HCT116 (cell line): ENCODE measurements at regions not wholly inside any gene's neighbourhood (a gene's known extent, or its start where the extent isn't known, plus 50 kb on each side); places are given as distances from the start of the nearest gene placed in this dataset.

ENCODE experiments used
- ATAC-seq: fragments of 200-7000 bp; cut with Tn5 transposase; 2 replicates; pipeline ENCODE4 v1.9.1; 2020; ENCODE audit warnings: mild to moderate bottlenecking, moderate library complexity
- BruUV-seq: library from RNA; stranded (reverse); fragments of 400-500 nt; replicated peaks from 2 replicates; lab custom pipeline; 2021; lab: Mats Ljungman, UMichigan
- CTCF ChIA-PET: fragments of 300-600 bp; sonication (Branson Sonifier 250); formaldehyde crosslinking; loops from one replicate; lab custom pipeline; 2021; ENCODE audit warnings: antibody characterized with exemption; lab: Charles Lee
- POLR2A ChIA-PET: fragments of 300-600, 350-600 bp; sonication (Branson Sonifier 250); formaldehyde crosslinking; loops from one replicate; lab custom pipeline; 2021; ENCODE audit warnings: antibody characterized with exemption; lab: Charles Lee
- RAD21 ChIA-PET, 2 experiments: fragments of 300-600 bp; sonication (Branson Sonifier 250); formaldehyde crosslinking; loops; one replicate each; lab custom pipeline; 2023; ENCODE audit warnings: low total read pairs in 2 of 2; ENCODE audit not compliant: uncharacterized antibody in 2 of 2, unreplicated experiment in 2 of 2, low non-redundant PET in 1 of 2; lab: Charles Lee
- DNase-seq: peaks from one replicate; pipeline ENCODE4 v3.0.0-alpha.2; 2010; ENCODE audit warnings: low read depth, low spot score
- H2AFZ ChIP-seq: fragments of 200-600 bp; shearing (Covaris generic), sonication (generic); 2 replicates; pipeline ENCODE4 v1.6.1; 2017; ENCODE audit warnings: low read depth, mixed run types, mixed read lengths, antibody characterized with exemption, low read length; ENCODE audit not compliant: poor library complexity, severe bottlenecking
- H3K27ac ChIP-seq: 2 replicates; pipeline ENCODE4 v1.5.1; 2012; ENCODE audit warnings: low read depth, low read length
- H3K27me3 ChIP-seq: fragments of 200-600 bp; sonication (generic); 2 replicates; pipeline ENCODE4 v1.6.1; 2016; ENCODE audit warnings: mixed run types, low read length, mixed read lengths; ENCODE audit not compliant: insufficient read depth
- H3K36me3 ChIP-seq, 2 experiments: fragments of 200-500 bp in 1 of 2; fragments of 200-600 bp in 1 of 2; sonication (Bioruptor generic) in 1 of 2; sonication (generic) in 1 of 2; 2 replicates each; pipeline versions ENCODE4 v1.5.1 to v1.6.1; 2014 to 2016; ENCODE audit warnings: low read length in 2 of 2, inconsistent platforms in 1 of 2, mixed read lengths in 1 of 2, mixed run types in 1 of 2; ENCODE audit not compliant: insufficient read depth in 2 of 2, control insufficient read depth in 1 of 2
- H3K4me1 ChIP-seq, 2 experiments: fragments of 200-600 bp in 1 of 2; sonication (generic) in 1 of 2; 2 replicates each; pipeline versions ENCODE4 v1.5.1 to v1.6.1; 2012 to 2017; ENCODE audit warnings: low read length in 2 of 2, inconsistent platforms in 1 of 2, mild to moderate bottlenecking in 1 of 2, mixed read lengths in 1 of 2, mixed run types in 1 of 2, moderate library complexity in 1 of 2; ENCODE audit not compliant: insufficient read depth in 2 of 2, control insufficient read depth in 1 of 2
- H3K4me2 ChIP-seq: fragments of 200-600 bp; sonication (generic); 2 replicates; pipeline ENCODE4 v1.6.1; 2017; ENCODE audit warnings: mixed run types, low read length, mixed read lengths
- H3K4me3 ChIP-seq, 2 experiments: fragments of 200-600 bp in 1 of 2; sonication (generic) in 1 of 2; replicated peaks in 1 of 2; 2 replicates each; pipeline ENCODE4 v1.5.1; 2011 to 2016; ENCODE audit warnings: low read length in 2 of 2, control low read depth in 1 of 2, low read depth in 1 of 2, mild to moderate bottlenecking in 1 of 2, mixed read lengths in 1 of 2, mixed run types in 1 of 2
- H3K79me2 ChIP-seq: fragments of 200-600 bp; sonication (generic); 2 replicates; pipeline ENCODE4 v1.6.1; 2017; ENCODE audit warnings: mild to moderate bottlenecking, mixed run types, low read length, moderate library complexity, mixed read lengths; ENCODE audit not compliant: insufficient read depth
- H3K9ac ChIP-seq: fragments of 200-600 bp; sonication (generic); 2 replicates; pipeline ENCODE4 v1.6.1; 2016; ENCODE audit warnings: low read length, mixed read lengths
- H3K9me2 ChIP-seq: fragments of 200-600 bp; sonication (generic), shearing (Covaris generic); 2 replicates; pipeline ENCODE4 v1.6.1; 2017; ENCODE audit warnings: mixed run types, mild to moderate bottlenecking, moderate library complexity; ENCODE audit not compliant: insufficient read depth
- H3K9me3 ChIP-seq, 2 experiments: fragments of 200-500 bp in 1 of 2; fragments of 200-600 bp in 1 of 2; sonication (Bioruptor generic) in 1 of 2; sonication (generic) in 1 of 2; 2 replicates each; pipeline ENCODE4 v1.6.1; 2014 to 2017; ENCODE audit warnings: low read length in 2 of 2, mixed read lengths in 2 of 2, inconsistent platforms in 1 of 2, low read depth in 1 of 2, mild to moderate bottlenecking in 1 of 2, mixed run types in 1 of 2, moderate library complexity in 1 of 2; ENCODE audit not compliant: control insufficient read depth in 1 of 2, insufficient read depth in 1 of 2
- H4K20me1 ChIP-seq: fragments of 200-600 bp; sonication (generic), shearing (Covaris generic); 2 replicates; pipeline ENCODE4 v1.6.1; 2017; ENCODE audit warnings: mixed run types, mild to moderate bottlenecking, moderate library complexity; ENCODE audit not compliant: insufficient read depth
- ELF1 ChIP-seq: IDR thresholded peaks from 2 replicates; pipeline ENCODE4 v1.6.1; 2012; ENCODE audit warnings: low read depth, borderline replicate concordance
- JUND ChIP-seq: IDR thresholded peaks from 2 replicates; pipeline ENCODE4 v1.6.1; 2012
- POLR2AphosphoS5 ChIP-seq: IDR thresholded peaks from 2 replicates; pipeline ENCODE4 v1.6.1; 2011; ENCODE audit warnings: mild to moderate bottlenecking, low read depth, low read length, moderate library complexity
- TCF7L2 ChIP-seq: IDR thresholded peaks from 2 replicates; pipeline ENCODE4 v1.7.0; 2011; ENCODE audit warnings: borderline replicate concordance, inconsistent platforms; ENCODE audit not compliant: insufficient read depth, insufficient read length; ENCODE audit errors: extremely low read depth
- ZFX ChIP-seq: fragments of 450-650 bp; IDR thresholded peaks from 2 replicates; pipeline ENCODE4 v1.6.1; 2017
- intact Hi-C: fragments of 100-400 bp; cut with micrococcal nuclease; formaldehyde crosslinking; loops from 2 replicates; pipeline ENCODE4 v1.10.0; 2022
- TF ChIP-seq, protein P1 (sequence below): IDR thresholded peaks from 2 replicates; pipeline ENCODE4 v1.6.1; 2012; ENCODE audit warnings: low read depth

DNA sequence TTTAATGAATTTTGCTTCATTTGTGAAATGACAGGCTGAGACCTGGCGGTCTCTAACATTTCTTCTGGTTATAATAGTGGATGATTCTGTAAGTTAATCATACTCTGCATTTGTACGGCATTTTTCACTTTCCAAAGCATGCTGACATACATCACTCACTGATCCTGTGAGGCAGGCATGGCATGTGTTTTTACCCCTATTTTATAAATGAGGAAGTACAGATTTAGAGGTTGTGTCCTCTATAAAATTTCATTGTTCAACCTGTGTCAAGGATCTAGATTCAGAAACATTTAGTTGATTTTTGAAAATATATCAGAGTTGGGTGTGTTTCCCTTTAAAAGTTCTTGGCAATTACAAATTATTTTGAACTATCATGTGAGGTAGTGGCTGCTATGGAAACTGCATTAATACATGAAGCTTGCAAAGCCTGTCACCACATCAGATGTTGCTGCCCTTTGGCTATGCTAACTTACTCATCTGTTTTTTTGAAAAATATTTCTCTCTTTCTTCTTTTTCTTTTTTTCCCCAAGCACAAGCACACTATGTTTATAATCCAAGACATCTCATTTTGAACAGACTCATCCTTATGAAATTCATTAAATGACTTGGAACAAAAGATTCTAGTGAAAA lies 172.7 kb downstream of the GNAI1 start:
- Histone ChIP-seq H3K4me2 (no peak overlapping the region), H3K27ac (no peak overlapping the region), H3K79me2 (no peaks in the 10 kb centered on the region), H3K4me1 (no peaks in the 10 kb centered on the region; a peak in 1 of 4 replicates), H4K20me1 (no peaks in the 10 kb centered on the region), H3K9me3 (no peaks in the 10 kb centered on the region), H3K9me2 (peaks cover 4% of the 10 kb centered on the region; the same call in 1 of the 2 replicates), H3K27me3 (no peaks in the 10 kb centered on the region), H3K9ac (no peak overlapping the region), H2AFZ (peak overlapping the region; percentile 69), H3K4me3 (no peak overlapping the region), H3K36me3 (no peaks in the 10 kb centered on the region)
- no peak for ATAC-seq
- RAD21 ChIA-PET = no interaction called here
- intact Hi-C loops = no loop called here
- BruUV-seq = no TSS peak
- no peak for TF ChIP-seq ZFX
- TF ChIP-seq, protein P1, sequence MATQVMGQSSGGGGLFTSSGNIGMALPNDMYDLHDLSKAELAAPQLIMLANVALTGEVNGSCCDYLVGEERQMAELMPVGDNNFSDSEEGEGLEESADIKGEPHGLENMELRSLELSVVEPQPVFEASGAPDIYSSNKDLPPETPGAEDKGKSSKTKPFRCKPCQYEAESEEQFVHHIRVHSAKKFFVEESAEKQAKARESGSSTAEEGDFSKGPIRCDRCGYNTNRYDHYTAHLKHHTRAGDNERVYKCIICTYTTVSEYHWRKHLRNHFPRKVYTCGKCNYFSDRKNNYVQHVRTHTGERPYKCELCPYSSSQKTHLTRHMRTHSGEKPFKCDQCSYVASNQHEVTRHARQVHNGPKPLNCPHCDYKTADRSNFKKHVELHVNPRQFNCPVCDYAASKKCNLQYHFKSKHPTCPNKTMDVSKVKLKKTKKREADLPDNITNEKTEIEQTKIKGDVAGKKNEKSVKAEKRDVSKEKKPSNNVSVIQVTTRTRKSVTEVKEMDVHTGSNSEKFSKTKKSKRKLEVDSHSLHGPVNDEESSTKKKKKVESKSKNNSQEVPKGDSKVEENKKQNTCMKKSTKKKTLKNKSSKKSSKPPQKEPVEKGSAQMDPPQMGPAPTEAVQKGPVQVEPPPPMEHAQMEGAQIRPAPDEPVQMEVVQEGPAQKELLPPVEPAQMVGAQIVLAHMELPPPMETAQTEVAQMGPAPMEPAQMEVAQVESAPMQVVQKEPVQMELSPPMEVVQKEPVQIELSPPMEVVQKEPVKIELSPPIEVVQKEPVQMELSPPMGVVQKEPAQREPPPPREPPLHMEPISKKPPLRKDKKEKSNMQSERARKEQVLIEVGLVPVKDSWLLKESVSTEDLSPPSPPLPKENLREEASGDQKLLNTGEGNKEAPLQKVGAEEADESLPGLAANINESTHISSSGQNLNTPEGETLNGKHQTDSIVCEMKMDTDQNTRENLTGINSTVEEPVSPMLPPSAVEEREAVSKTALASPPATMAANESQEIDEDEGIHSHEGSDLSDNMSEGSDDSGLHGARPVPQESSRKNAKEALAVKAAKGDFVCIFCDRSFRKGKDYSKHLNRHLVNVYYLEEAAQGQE = no peak
- TF ChIP-seq ELF1 = no peak
- no peak for TF ChIP-seq POLR2AphosphoS5
- no peak for TF ChIP-seq TCF7L2
- TF ChIP-seq JUND = no peak
- POLR2A ChIA-PET = no interaction called here
- CTCF ChIA-PET = no interaction called here
- DNase-seq = no peak
